K562 (cell line): ENCODE measurements at regions not wholly inside any gene's neighbourhood (a gene's known extent, or its start where the extent isn't known, plus 50 kb on each side); places are given as distances from the start of the nearest gene placed in this dataset.

Source experiments
- ATF2 ChIP-seq: sonication (generic); formaldehyde crosslinking; IDR thresholded peaks from 2 replicates; pipeline ENCODE4 v1.8.1; 2022; ENCODE audit warnings: missing genetic modification reagents
- BCL6 ChIP-seq: fragments of 250-450 bp; sonication (Bioruptor Pico); IDR thresholded peaks from 2 replicates; pipeline ENCODE4 v1.4.0; 2020
- BRD4 ChIP-seq: fragments of 200-600 bp; sonication (generic); IDR thresholded peaks from 2 replicates; pipeline ENCODE4 v1.6.1; 2017; ENCODE audit warnings: inconsistent platforms
- CBFA2T3 ChIP-seq: fragments of 450-650 bp; IDR thresholded peaks from 2 replicates; pipeline ENCODE4 v1.6.1; 2017
- CBFB ChIP-seq: sonication (generic); formaldehyde crosslinking; IDR thresholded peaks from 2 replicates; pipeline ENCODE4 v1.4.0; 2020; ENCODE audit warnings: mild to moderate bottlenecking, missing genetic modification reagents
- CREB3L1 ChIP-seq: fragments of 450-650 bp; IDR thresholded peaks from 2 replicates; pipeline ENCODE4 v1.6.1; 2014; ENCODE audit warnings: low read depth, mild to moderate bottlenecking, moderate library complexity, borderline replicate concordance
- CREB5 ChIP-seq: fragments of 250-450 bp; sonication (Bioruptor Pico); IDR thresholded peaks from 2 replicates; pipeline ENCODE4 v1.5.0; 2020; ENCODE audit warnings: mild to moderate bottlenecking
- E2F5 ChIP-seq: sonication (generic); formaldehyde crosslinking; IDR thresholded peaks from 2 replicates; pipeline ENCODE4 v1.8.0; 2022; ENCODE audit warnings: mild to moderate bottlenecking, missing genetic modification reagents
- EP400 ChIP-seq: fragments of 450-650 bp; IDR thresholded peaks from 2 replicates; pipeline ENCODE4 v1.6.1; 2017; ENCODE audit warnings: antibody characterized with exemption, mild to moderate bottlenecking, moderate library complexity
- EZH2 ChIP-seq: IDR thresholded peaks from 2 replicates; pipeline ENCODE4 v1.6.1; 2012; ENCODE audit warnings: low read depth, mild to moderate bottlenecking, inconsistent platforms, low read length, borderline replicate concordance
- FOS ChIP-seq: IDR thresholded peaks from 3 replicates; pipeline ENCODE4 v1.6.1; 2011; ENCODE audit not compliant: insufficient read length; ENCODE audit errors: extremely low read depth
- HSF4 ChIP-seq: fragments of 250-450 bp; sonication (Bioruptor Pico); IDR thresholded peaks from 2 replicates; pipeline ENCODE4 v2.1.2; 2022; ENCODE audit warnings: mild to moderate bottlenecking, moderate library complexity, borderline replicate concordance
- MIER1 ChIP-seq: fragments of 450-650 bp; IDR thresholded peaks from 2 replicates; pipeline ENCODE4 v1.6.1; 2016; ENCODE audit warnings: antibody characterized with exemption, mild to moderate bottlenecking, low read depth
- MLX ChIP-seq, 2 experiments: fragments of 450-650 bp in 1 of 2; sonication (generic) in 1 of 2; formaldehyde crosslinking; conservative IDR thresholded peaks; 2 replicates each; pipeline versions ENCODE4 v1.4.0 to v1.8.1; 2020 to 2022; ENCODE audit warnings: mild to moderate bottlenecking in 1 of 2, missing genetic modification reagents in 1 of 2
- PHTF2 ChIP-seq: fragments of 250-450 bp; sonication (Bioruptor Pico); IDR thresholded peaks from 2 replicates; pipeline ENCODE4 v1.5.0; 2021; ENCODE audit warnings: mild to moderate bottlenecking
- RFX5 ChIP-seq: IDR thresholded peaks from 2 replicates; pipeline ENCODE4 v1.6.1; 2011; ENCODE audit warnings: low read depth, mild to moderate bottlenecking, improper control_type of control experiment, low read length
- SIRT6 ChIP-seq: IDR thresholded peaks from one replicate; pipeline ENCODE4 v1.6.1; 2012; ENCODE audit warnings: low read depth, mild to moderate bottlenecking, control low read depth, inconsistent platforms, low read length, moderate library complexity
- TAF1 ChIP-seq: IDR thresholded peaks from 2 replicates; pipeline ENCODE4 v1.6.1; 2011; ENCODE audit warnings: mild to moderate bottlenecking, low read length, moderate library complexity; ENCODE audit not compliant: insufficient read depth, control insufficient read depth, severe bottlenecking; ENCODE audit errors: extremely low read depth
- TAF9B ChIP-seq: fragments of 450-650 bp; IDR thresholded peaks from 2 replicates; pipeline ENCODE4 v1.6.1; 2018; ENCODE audit warnings: mild to moderate bottlenecking; ENCODE audit not compliant: partially characterized antibody
- TBP ChIP-seq: optimal IDR thresholded peaks from 2 replicates; pipeline ENCODE3; 2011; ENCODE audit warnings: low read depth, low read length, improper control_type of control experiment
- TRIM28 ChIP-seq: fragments of 450-650 bp; IDR thresholded peaks from 2 replicates; pipeline ENCODE4 v1.6.1; 2017
- ZC3H8 ChIP-seq: fragments of 450-650 bp; IDR thresholded peaks from 2 replicates; pipeline ENCODE4 v1.6.1; 2017
- ZFP1 ChIP-seq: fragments of 450-650 bp; formaldehyde crosslinking; IDR thresholded peaks from 2 replicates; pipeline ENCODE4 v1.4.0; 2020; ENCODE audit warnings: mild to moderate bottlenecking, mixed read lengths
- ZNF347 ChIP-seq: fragments of 450-650 bp; formaldehyde crosslinking; IDR thresholded peaks from 2 replicates; pipeline ENCODE4 v1.4.0; 2020; ENCODE audit warnings: low read depth, mild to moderate bottlenecking, moderate library complexity
- ZNF384 ChIP-seq: IDR thresholded peaks from 2 replicates; pipeline ENCODE4 v1.6.1; 2012; ENCODE audit warnings: low read depth, low read length, improper control_type of control experiment
- ZNF408 ChIP-seq: fragments of 250-450 bp; sonication (Bioruptor Pico); IDR thresholded peaks from 2 replicates; pipeline ENCODE4 v1.4.0; 2020; ENCODE audit warnings: low read depth, mild to moderate bottlenecking, moderate library complexity

GRCh38 chr14:30296931-30297405 lies 262.0 kb upstream of the G2E3 start (continued):
- no peak for TF ChIP-seq E2F5 (CRISPR knock-in tag)
- no peak for TF ChIP-seq ZNF384
- TF ChIP-seq PHTF2 (CRISPR knock-in tag), result no peak
- TF ChIP-seq RFX5, result no peak
- no peak for TF ChIP-seq CREB5
- no peak for TF ChIP-seq FOS
- no peak for TF ChIP-seq SIRT6
- TF ChIP-seq CREB3L1, result peak; percentile 86
- no peak for TF ChIP-seq ZNF347 (CRISPR knock-in tag)
- TF ChIP-seq HSF4 (CRISPR knock-in tag), result no peak
- peak; percentile 26 for TF ChIP-seq TAF1
- no peak for TF ChIP-seq ZC3H8
- TF ChIP-seq BCL6 (CRISPR knock-in tag), result no peak
- TF ChIP-seq ZNF408 (CRISPR knock-in tag), result no peak
- peak; percentile 70 for TF ChIP-seq EP400
- TF ChIP-seq TAF9B, result peak; percentile 41
- no peak for TF ChIP-seq ATF2 (CRISPR knock-in tag)
- TF ChIP-seq CBFA2T3, result peak; percentile 67
- TF ChIP-seq ZFP1 (CRISPR knock-in tag), result no peak
- TF ChIP-seq MIER1, result no peak
- TF ChIP-seq MLX (CRISPR knock-in tag; conservative IDR thresholded peaks at IDR 0.05), result no peak
- no peak for TF ChIP-seq CBFB (CRISPR knock-in tag)
- peak; percentile 31 for TF ChIP-seq TBP
- no peak for TF ChIP-seq EZH2
- no peak for TF ChIP-seq BRD4
- TF ChIP-seq TRIM28, result no peak
